HepG2 (cell line): ENCODE measurements at regions not wholly inside any gene's neighbourhood (a gene's known extent, or its start where the extent isn't known, plus 50 kb on each side); places are given as distances from the start of the nearest gene placed in this dataset.

ENCODE experiments used
- ATF3 ChIP-seq: sonication (generic); formaldehyde crosslinking; IDR thresholded peaks from 2 replicates; pipeline ENCODE4 v1.4.0; 2020; ENCODE audit warnings: missing genetic modification reagents
- DZIP1 ChIP-seq: sonication (generic); formaldehyde crosslinking; IDR thresholded peaks from 2 replicates; pipeline ENCODE4 v1.5.0; 2020; ENCODE audit warnings: mild to moderate bottlenecking, missing genetic modification reagents
- EHMT2 ChIP-seq: fragments of 200-600 bp; sonication (generic); IDR thresholded peaks from 2 replicates; pipeline ENCODE4 v1.7.0; 2017; ENCODE audit warnings: antibody characterized with exemption, low read depth, low read length, borderline replicate concordance
- FOXA3 ChIP-seq: IDR thresholded peaks from 2 replicates; pipeline ENCODE4 v1.6.1; 2016; ENCODE audit warnings: missing genetic modification reagents, missing compliant biosample characterization
- FOXP1 ChIP-seq, 2 experiments: fragments of 450-650 bp in 1 of 2; IDR thresholded peaks; 2 replicates each; pipeline ENCODE4 v1.6.1; 2017 to 2018; ENCODE audit warnings: antibody characterized with exemption in 1 of 2
- GLMP ChIP-seq: sonication (generic); formaldehyde crosslinking; IDR thresholded peaks from 2 replicates; pipeline ENCODE4 v1.9.0; 2021; ENCODE audit warnings: missing genetic modification reagents, mild to moderate bottlenecking, borderline replicate concordance
- GPBP1L1 ChIP-seq: sonication (generic); formaldehyde crosslinking; IDR thresholded peaks from 2 replicates; pipeline ENCODE4 v1.5.0; 2020; ENCODE audit warnings: mild to moderate bottlenecking, missing genetic modification reagents
- HOXA5 ChIP-seq: sonication (generic); formaldehyde crosslinking; IDR thresholded peaks from 2 replicates; pipeline ENCODE4 v1.4.0; 2020; ENCODE audit warnings: missing genetic modification reagents
- KLF11 ChIP-seq: IDR thresholded peaks from 2 replicates; pipeline ENCODE4 v1.6.1; 2016; ENCODE audit warnings: missing compliant biosample characterization
- MIER2 ChIP-seq: IDR thresholded peaks from 2 replicates; pipeline ENCODE4 v1.6.1; 2016; ENCODE audit warnings: missing biosample characterization, missing genetic modification reagents
- NKX3-1 ChIP-seq: sonication (generic); formaldehyde crosslinking; IDR thresholded peaks from 2 replicates; pipeline ENCODE4 v1.5.0; 2020; ENCODE audit warnings: missing genetic modification reagents
- PHF20 ChIP-seq: sonication (generic); formaldehyde crosslinking; IDR thresholded peaks from 2 replicates; pipeline ENCODE4 v1.5.0; 2020; ENCODE audit warnings: mild to moderate bottlenecking, missing genetic modification reagents
- PITX1 ChIP-seq: sonication (generic); formaldehyde crosslinking; IDR thresholded peaks from 2 replicates; pipeline ENCODE4 v1.5.1; 2020; ENCODE audit warnings: mild to moderate bottlenecking, missing genetic modification reagents
- RBAK ChIP-seq: sonication (generic); formaldehyde crosslinking; IDR thresholded peaks from 2 replicates; pipeline ENCODE4 v1.5.1; 2020; ENCODE audit warnings: mild to moderate bottlenecking, missing genetic modification reagents
- SNAPC5 ChIP-seq: sonication (generic); formaldehyde crosslinking; IDR thresholded peaks from 2 replicates; pipeline ENCODE4 v1.8.1; 2023; ENCODE audit warnings: mild to moderate bottlenecking, missing genetic modification reagents, borderline replicate concordance
- SPEN ChIP-seq: sonication (generic); formaldehyde crosslinking; IDR thresholded peaks from 2 replicates; pipeline ENCODE4 v1.5.1; 2020; ENCODE audit warnings: low read depth, mild to moderate bottlenecking, missing genetic modification reagents
- THAP11 ChIP-seq: IDR thresholded peaks from 2 replicates; pipeline ENCODE4 v1.6.1; 2016; ENCODE audit warnings: missing biosample characterization, missing genetic modification reagents
- ZKSCAN1 ChIP-seq: fragments of 150-350 bp; IDR thresholded peaks from 2 replicates; pipeline ENCODE4 v1.6.1; 2014; ENCODE audit warnings: low read length
- ZMYM4 ChIP-seq: sonication (generic); formaldehyde crosslinking; IDR thresholded peaks from 2 replicates; pipeline ENCODE4 v1.8.1; 2023; ENCODE audit warnings: mild to moderate bottlenecking, missing genetic modification reagents
- ZNF121 ChIP-seq: sonication (generic); formaldehyde crosslinking; IDR thresholded peaks from 2 replicates; pipeline ENCODE4 v1.5.0; 2020; ENCODE audit warnings: mild to moderate bottlenecking, missing genetic modification reagents
- ZNF264 ChIP-seq: sonication (generic); formaldehyde crosslinking; IDR thresholded peaks from 2 replicates; pipeline ENCODE4 v1.4.0; 2020; ENCODE audit warnings: missing genetic modification reagents
- ZNF292 ChIP-seq: sonication (generic); formaldehyde crosslinking; IDR thresholded peaks from 2 replicates; pipeline ENCODE4 v1.8.1; 2022; ENCODE audit warnings: mild to moderate bottlenecking, low read depth, missing genetic modification reagents, borderline replicate concordance
- ZNF331 ChIP-seq: sonication (generic); formaldehyde crosslinking; IDR thresholded peaks from 2 replicates; pipeline ENCODE4 v1.4.0; 2020; ENCODE audit warnings: missing genetic modification reagents
- ZNF75D ChIP-seq: sonication (generic); formaldehyde crosslinking; IDR thresholded peaks from 2 replicates; pipeline ENCODE4 v1.8.1; 2023; ENCODE audit warnings: missing genetic modification reagents, mild to moderate bottlenecking, borderline replicate concordance
- ZNF781 ChIP-seq: sonication (generic); formaldehyde crosslinking; IDR thresholded peaks from 2 replicates; pipeline ENCODE4 v1.5.1; 2020; ENCODE audit warnings: borderline replicate concordance, mild to moderate bottlenecking, missing genetic modification reagents; ENCODE audit errors: not compliant biosample characterization
- ZSCAN20 ChIP-seq: sonication (generic); formaldehyde crosslinking; IDR thresholded peaks from 2 replicates; pipeline ENCODE4 v1.4.0; 2020; ENCODE audit warnings: missing genetic modification reagents, mild to moderate bottlenecking, borderline replicate concordance
- ZZZ3 ChIP-seq: sonication (generic); formaldehyde crosslinking; IDR thresholded peaks from 2 replicates; pipeline ENCODE4 v1.4.0; 2020; ENCODE audit warnings: missing genetic modification reagents, mild to moderate bottlenecking, borderline replicate concordance

- no peak for TF ChIP-seq GLMP (CRISPR knock-in tag)
- TF ChIP-seq DZIP1 (CRISPR knock-in tag), result no peak
- TF ChIP-seq ZNF75D (CRISPR knock-in tag), result 0 out of 2 replicates have a peak, but pooled peaks have one; percentile 68
- TF ChIP-seq FOXP1 (IDR thresholded peaks at IDR 0.05), result no peak
- no peak for TF ChIP-seq FOXP1 (CRISPR knock-in tag; IDR thresholded peaks at IDR 0.05)
- TF ChIP-seq PHF20 (CRISPR knock-in tag), result no peak
- TF ChIP-seq THAP11 (CRISPR knock-in tag), result no peak
- TF ChIP-seq ATF3 (CRISPR knock-in tag), result 0 out of 2 replicates have a peak, but pooled peaks have one; percentile 25
- peak; percentile 63; the same call in 1 of the 2 replicates for TF ChIP-seq ZSCAN20
- TF ChIP-seq ZNF121, result no peak
- TF ChIP-seq ZZZ3 (CRISPR knock-in tag), result no peak
- TF ChIP-seq ZKSCAN1, result no peak
- peak; percentile 97 for TF ChIP-seq MIER2
- TF ChIP-seq ZNF781 (CRISPR knock-in tag), result peak; percentile 70
- TF ChIP-seq ZNF264 (CRISPR knock-in tag), result peak; percentile 49; the same call in 1 of the 2 replicates
- peak; percentile 98 for TF ChIP-seq EHMT2
- peak; percentile 65; the same call in 1 of the 2 replicates for TF ChIP-seq ZNF331
- no peak for TF ChIP-seq RBAK (CRISPR knock-in tag)
- TF ChIP-seq KLF11 (CRISPR knock-in tag), result peak; percentile 81; the same call in 1 of the 2 replicates
- no peak for TF ChIP-seq PITX1
- 0 out of 2 replicates have a peak, but pooled peaks have one; percentile 44 for TF ChIP-seq SPEN (CRISPR knock-in tag)
- 0 out of 2 replicates have a peak, but pooled peaks have one; percentile 43 for TF ChIP-seq HOXA5
- TF ChIP-seq GPBP1L1 (CRISPR knock-in tag), result no peak
- no peak for TF ChIP-seq ZNF292 (CRISPR knock-in tag)
- peak; percentile 14; the same call in 1 of the 2 replicates for TF ChIP-seq FOXA3 (CRISPR knock-in tag)
- no peak for TF ChIP-seq ZMYM4 (CRISPR knock-in tag)
- 0 out of 2 replicates have a peak, but pooled peaks have one; percentile 64 for TF ChIP-seq SNAPC5 (CRISPR knock-in tag)
- TF ChIP-seq NKX3-1 (CRISPR knock-in tag), result peak; percentile 79
Measured at GRCh38 chr20:60921022-60921622, 330.9 kb upstream of the CDH4 start (continued).
